Ectodermal cell (in vitro differentiated cells): ENCODE measurements at regions not wholly inside any gene's neighbourhood (a gene's known extent, or its start where the extent isn't known, plus 50 kb on each side); places are given as distances from the start of the nearest gene placed in this dataset.

Experiments
- H3K27ac ChIP-seq: 2 replicates; pipeline ENCODE4 v1.7.0; 2013; ENCODE audit warnings: mild to moderate bottlenecking, low read depth, low read length; ENCODE audit not compliant: insufficient read depth, poor library complexity, severe bottlenecking
- H3K27me3 ChIP-seq: 2 replicates; pipeline ENCODE4 v1.7.0; 2013; ENCODE audit warnings: mild to moderate bottlenecking, low read length; ENCODE audit not compliant: insufficient read depth, control insufficient read depth, poor library complexity, severe bottlenecking
- H3K36me3 ChIP-seq: one replicate; pipeline ENCODE4 v1.7.0; 2013; ENCODE audit warnings: low read length; ENCODE audit not compliant: control insufficient read depth, insufficient read depth
- H3K4me1 ChIP-seq: one replicate; pipeline ENCODE4 v1.7.0; 2013; ENCODE audit warnings: low read length; ENCODE audit not compliant: control insufficient read depth, insufficient read depth
- H3K4me3 ChIP-seq: 2 replicates; pipeline ENCODE4 v1.7.0; 2013; ENCODE audit warnings: low read depth, low read length, control low read depth; ENCODE audit not compliant: insufficient read depth
- H3K9me3 ChIP-seq: 2 replicates; pipeline ENCODE4 v1.7.0; 2013; ENCODE audit warnings: mild to moderate bottlenecking, low read length, moderate library complexity; ENCODE audit not compliant: control insufficient read depth
- WGBS, 2 experiments: methylation state at CpG; one replicate each; pipeline ENCODE4 v1.1.7; 2013; ENCODE audit warnings: missing lambda C conversion rate in 2 of 2; 5-methylcytosine and 5-hydroxymethylcytosine counted together

GRCh38 chr14:71270111-71270510 is 362.9 kb downstream of the PCNX1 start:
- H3K36me3 ChIP-seq: no peaks in the 10 kb centered on the region
- H3K9me3 ChIP-seq: no peaks in the 10 kb centered on the region
- 86 to 100% methylated on average over 1 of the region's 1 CpG for WGBS, 2 experiments
- no peaks in the 10 kb centered on the region for H3K4me1 ChIP-seq
- H3K27me3 ChIP-seq: no peaks in the 10 kb centered on the region
- no peak overlapping the region for H3K27ac ChIP-seq
- H3K4me3 ChIP-seq: no peak overlapping the region

- no peaks in the 10 kb centered on the region for H3K9me3 ChIP-seq
- H3K27me3 ChIP-seq: no peaks in the 10 kb centered on the region
- no peak overlapping the region for H3K27ac ChIP-seq
- H3K36me3 ChIP-seq: no peaks in the 10 kb centered on the region
- H3K4me3 ChIP-seq: no peak overlapping the region
- no peaks in the 10 kb centered on the region for H3K4me1 ChIP-seq
- 83 to 86% methylated on average over 9 of the region's 9 CpGs for WGBS, 2 experiments
These were observed 364.1 kb downstream of the PCNX1 start for GRCh38 chr14:71271166-71271945.

GRCh38 chr14:71273366-71273765 is 366.1 kb downstream of the PCNX1 start:
- Histone ChIP-seq H3K27me3 (no peaks in the 10 kb centered on the region), H3K9me3 (no peaks in the 10 kb centered on the region), H3K4me3 (no peak overlapping the region), H3K36me3 (no peaks in the 10 kb centered on the region), H3K27ac (no peak overlapping the region), H3K4me1 (no peaks in the 10 kb centered on the region)
- 88 to 92% methylated on average over 2 of the region's 2 CpGs for WGBS, 2 experiments

- H3K4me3 ChIP-seq: no peak overlapping the region
- no peaks in the 10 kb centered on the region for H3K4me1 ChIP-seq
- 88 to 94% methylated on average over 2 of the region's 2 CpGs for WGBS, 2 experiments
- no peak overlapping the region for H3K27ac ChIP-seq
- no peaks in the 10 kb centered on the region for H3K27me3 ChIP-seq
- H3K9me3 ChIP-seq: no peaks in the 10 kb centered on the region
- H3K36me3 ChIP-seq: no peaks in the 10 kb centered on the region
These were observed 376.8 kb downstream of the PCNX1 start for GRCh38 chr14:71284048-71284447.

GRCh38 chr14:71286126-71286525 is 378.9 kb downstream of the PCNX1 start:
- Histone ChIP-seq H3K4me1 (no peaks in the 10 kb centered on the region), H3K36me3 (no peaks in the 10 kb centered on the region), H3K27me3 (no peaks in the 10 kb centered on the region), H3K4me3 (no peak overlapping the region), H3K9me3 (no peaks in the 10 kb centered on the region), H3K27ac (no peak overlapping the region)
- 94% methylated on average over 1 of the region's 1 CpG for WGBS, 2 experiments

- Histone ChIP-seq H3K4me1 (no peaks in the 10 kb centered on the region), H3K9me3 (no peaks in the 10 kb centered on the region), H3K36me3 (no peaks in the 10 kb centered on the region), H3K27me3 (no peaks in the 10 kb centered on the region), H3K27ac (no peak overlapping the region), H3K4me3 (no peak overlapping the region)
- 84 to 91% methylated on average over 2 of the region's 2 CpGs for WGBS, 2 experiments
These were observed 380.3 kb downstream of the PCNX1 start for GRCh38 chr14:71287567-71287966.

- Histone ChIP-seq H3K4me3 (no peak overlapping the region), H3K27ac (no peak overlapping the region), H3K4me1 (no peaks in the 10 kb centered on the region), H3K9me3 (no peaks in the 10 kb centered on the region), H3K36me3 (no peaks in the 10 kb centered on the region), H3K27me3 (no peaks in the 10 kb centered on the region)
- 96% methylated on average over 4 of the region's 4 CpGs for WGBS, 2 experiments
These were observed 382.3 kb downstream of the PCNX1 start for GRCh38 chr14:71289536-71289935.

- no peaks in the 10 kb centered on the region for H3K9me3 ChIP-seq
- 91% methylated on average over 6 of the region's 6 CpGs for WGBS, 2 experiments
- H3K4me1 ChIP-seq: no peaks in the 10 kb centered on the region
- no peaks in the 10 kb centered on the region for H3K27me3 ChIP-seq
- H3K4me3 ChIP-seq: no peak overlapping the region
- no peak overlapping the region for H3K27ac ChIP-seq
- H3K36me3 ChIP-seq: no peaks in the 10 kb centered on the region
These were observed 383.0 kb downstream of the PCNX1 start for GRCh38 chr14:71290301-71290700.

GRCh38 chr14:71290960-71291466 is 383.8 kb downstream of the PCNX1 start:
- Histone ChIP-seq H3K4me3 (no peak overlapping the region), H3K36me3 (no peaks in the 10 kb centered on the region), H3K27ac (no peak overlapping the region), H3K4me1 (no peaks in the 10 kb centered on the region), H3K9me3 (no peaks in the 10 kb centered on the region), H3K27me3 (no peaks in the 10 kb centered on the region)
- WGBS, 2 experiments: 80 to 90% methylated on average over 3 to 4 of the region's 4 CpGs

- Histone ChIP-seq H3K4me1 (no peaks in the 10 kb centered on the region), H3K4me3 (no peak overlapping the region), H3K9me3 (no peaks in the 10 kb centered on the region), H3K27me3 (no peaks in the 10 kb centered on the region), H3K36me3 (no peaks in the 10 kb centered on the region), H3K27ac (no peak overlapping the region)
These were observed 388.9 kb downstream of the PCNX1 start for GRCh38 chr14:71296184-71296583.
